ENCODE measurements at regions not wholly inside any gene's neighbourhood (a gene's known extent, or its start where the extent isn't known, plus 50 kb on each side); places are given as distances from the start of the nearest gene placed in this dataset.

GRCh38 chr10:28381466-28381865 is 78.6 kb upstream of the MPP7 start:
- DNase-seq (ENCODE audit: insufficient read length, low spot score) = no peak
- TF ChIP-seq, protein P1, sequence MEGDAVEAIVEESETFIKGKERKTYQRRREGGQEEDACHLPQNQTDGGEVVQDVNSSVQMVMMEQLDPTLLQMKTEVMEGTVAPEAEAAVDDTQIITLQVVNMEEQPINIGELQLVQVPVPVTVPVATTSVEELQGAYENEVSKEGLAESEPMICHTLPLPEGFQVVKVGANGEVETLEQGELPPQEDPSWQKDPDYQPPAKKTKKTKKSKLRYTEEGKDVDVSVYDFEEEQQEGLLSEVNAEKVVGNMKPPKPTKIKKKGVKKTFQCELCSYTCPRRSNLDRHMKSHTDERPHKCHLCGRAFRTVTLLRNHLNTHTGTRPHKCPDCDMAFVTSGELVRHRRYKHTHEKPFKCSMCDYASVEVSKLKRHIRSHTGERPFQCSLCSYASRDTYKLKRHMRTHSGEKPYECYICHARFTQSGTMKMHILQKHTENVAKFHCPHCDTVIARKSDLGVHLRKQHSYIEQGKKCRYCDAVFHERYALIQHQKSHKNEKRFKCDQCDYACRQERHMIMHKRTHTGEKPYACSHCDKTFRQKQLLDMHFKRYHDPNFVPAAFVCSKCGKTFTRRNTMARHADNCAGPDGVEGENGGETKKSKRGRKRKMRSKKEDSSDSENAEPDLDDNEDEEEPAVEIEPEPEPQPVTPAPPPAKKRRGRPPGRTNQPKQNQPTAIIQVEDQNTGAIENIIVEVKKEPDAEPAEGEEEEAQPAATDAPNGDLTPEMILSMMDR (IDR thresholded peaks at IDR 0.05; ENCODE audit: insufficient read depth, missing control alignments) = no peak
- FAIRE-seq = no peak

GRCh38 chr10:28381903-28382347 is 79.1 kb upstream of the MPP7 start:
- peak; percentile 95 for FAIRE-seq
- no peak for DNase-seq (ENCODE audit: insufficient read length, low spot score)

DNA sequence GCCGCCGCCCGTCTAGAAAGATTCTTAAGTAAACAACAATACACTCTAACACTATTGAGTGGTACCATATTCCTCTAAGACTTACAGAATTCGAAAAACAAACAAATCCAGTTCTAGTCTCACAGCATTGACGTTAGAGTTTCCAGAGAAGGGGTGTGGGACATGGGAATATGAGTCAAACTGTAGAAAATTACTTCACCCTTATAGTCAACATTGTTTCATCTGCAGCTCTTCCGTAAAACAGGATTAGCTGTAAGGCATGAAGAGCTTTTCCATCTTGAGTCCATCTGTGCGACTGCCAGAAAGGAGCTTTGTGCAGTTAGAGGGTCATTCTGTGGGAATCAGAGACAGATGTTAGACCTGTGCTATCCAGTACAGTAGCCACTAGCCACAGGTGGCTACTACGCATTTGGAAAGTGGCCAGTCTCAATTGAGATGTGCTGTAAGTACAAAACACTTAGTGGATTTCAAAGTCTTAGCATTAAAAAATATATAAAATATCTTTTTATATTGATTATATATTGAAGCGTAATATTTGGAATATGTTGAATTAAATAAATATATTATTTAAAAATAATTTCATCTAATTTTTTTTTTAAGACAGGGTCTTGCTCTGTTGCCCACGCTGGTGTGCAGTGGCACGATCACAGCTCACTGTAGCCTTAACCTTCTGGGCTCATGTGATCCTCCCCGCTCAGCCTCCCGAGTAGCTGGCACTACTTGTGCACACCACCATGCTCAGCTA is 79.8 kb upstream of the MPP7 start:
- DNase-seq (ENCODE audit: insufficient read length, low spot score) (no peak), FAIRE-seq (no peak)
- TF ChIP-seq, protein P1 (IDR thresholded peaks at IDR 0.05; ENCODE audit: insufficient read depth, missing control alignments) = no peak

More at GRCh38 chr10:28381903-28382347, 79.1 kb upstream of the MPP7 start:
- TF ChIP-seq, protein P1 (IDR thresholded peaks at IDR 0.05; ENCODE audit: insufficient read depth, missing control alignments) = peak; percentile 93

- FAIRE-seq = no peak
- TF ChIP-seq, protein P1 (IDR thresholded peaks at IDR 0.05; ENCODE audit: insufficient read depth, missing control alignments) = no peak
- no peak for DNase-seq (ENCODE audit: insufficient read length, low spot score)
Observed at GRCh38 chr10:28384557-28384956, 81.7 kb upstream of the MPP7 start.

DNA sequence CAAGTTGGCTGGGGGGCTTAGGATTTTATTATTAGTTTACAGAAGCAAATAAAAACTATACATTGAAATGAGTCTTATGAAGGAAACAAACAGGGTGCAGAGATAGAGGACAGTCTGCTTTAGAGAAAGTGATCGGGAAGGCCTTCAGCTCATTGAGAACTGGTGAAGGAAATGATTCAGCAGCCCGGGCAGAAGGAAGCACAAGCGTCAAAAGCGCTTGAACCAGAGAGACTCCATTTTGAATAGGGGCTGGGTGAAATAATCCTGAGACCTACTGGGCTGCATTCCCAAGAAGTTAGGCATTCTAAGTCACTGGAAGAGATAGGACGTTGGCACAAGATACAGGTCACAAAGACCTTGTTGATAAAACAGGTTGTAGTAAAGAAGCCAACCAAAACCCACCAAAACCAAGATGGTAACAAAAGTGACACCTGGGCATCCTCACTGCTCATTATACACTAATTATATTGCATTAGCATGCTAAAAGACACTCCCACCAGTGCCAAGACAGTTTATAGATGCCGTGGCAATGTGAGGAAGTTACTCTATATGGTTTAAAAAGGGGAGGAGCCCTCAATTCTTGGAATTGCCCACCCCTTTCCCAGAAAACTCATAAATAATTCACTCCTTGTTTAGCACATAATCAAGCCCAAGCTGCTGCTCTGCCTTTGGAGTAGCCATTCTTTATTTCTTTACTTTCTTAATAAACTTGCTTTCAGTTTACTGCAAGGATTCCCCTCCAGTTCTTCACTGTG is 83.1 kb upstream of the MPP7 start:
- FAIRE-seq = no peak
- DNase-seq (ENCODE audit: insufficient read length, low spot score) = no peak
- TF ChIP-seq, protein P1 (IDR thresholded peaks at IDR 0.05; ENCODE audit: insufficient read depth, missing control alignments) = no peak

DNA sequence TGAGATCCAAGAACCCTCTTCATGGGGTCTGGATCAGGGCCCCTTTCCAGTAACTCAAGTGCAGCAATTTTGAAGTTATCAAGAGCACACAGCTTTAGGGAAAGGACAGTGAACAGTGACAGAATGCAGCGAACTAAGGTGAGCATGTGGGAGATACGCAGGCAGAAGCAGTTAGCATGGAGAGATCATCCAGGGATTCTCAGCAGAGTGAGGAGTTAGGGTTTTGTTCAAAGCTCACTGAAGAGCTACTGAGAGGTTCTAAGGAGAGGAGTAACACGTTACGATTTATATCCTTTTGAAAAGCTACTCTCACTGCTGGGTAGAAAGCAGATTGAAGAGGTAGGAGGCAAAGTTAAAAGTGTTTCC is 83.6 kb upstream of the MPP7 start:
- TF ChIP-seq, protein P1 (IDR thresholded peaks at IDR 0.05; ENCODE audit: insufficient read depth, missing control alignments) = no peak
- no peak for FAIRE-seq

DNA sequence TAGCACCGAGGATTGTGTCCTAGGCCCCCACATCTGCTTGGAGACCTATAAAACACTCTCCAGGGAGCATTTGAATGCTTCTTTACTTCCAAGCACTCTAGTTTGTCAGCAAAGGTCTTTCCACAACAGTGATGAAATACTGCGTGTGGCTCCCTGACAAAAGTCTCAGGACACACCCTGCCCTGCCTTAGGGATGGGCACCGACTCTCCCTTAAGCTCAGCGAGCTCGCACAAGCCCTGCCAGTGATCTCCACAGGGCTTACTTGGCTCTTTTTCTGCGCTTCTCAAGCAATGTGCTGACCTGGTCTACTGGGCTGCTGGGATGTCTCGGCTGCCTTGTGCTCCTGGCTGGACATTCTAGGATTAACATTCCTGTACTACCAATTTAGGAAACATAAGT is 84.3 kb upstream of the MPP7 start:
- TF ChIP-seq, protein P1 (IDR thresholded peaks at IDR 0.05; ENCODE audit: insufficient read depth, missing control alignments) = no peak
- no peak for FAIRE-seq
- DNase-seq (ENCODE audit: insufficient read length, low spot score) = no peak

More for the DNA sequence above, 83.6 kb upstream of the MPP7 start:
- DNase-seq (ENCODE audit: insufficient read length, low spot score) = no peak
